B cell (primary cell): ENCODE measurements at regions not wholly inside any gene's neighbourhood (a gene's known extent, or its start where the extent isn't known, plus 50 kb on each side); places are given as distances from the start of the nearest gene placed in this dataset.

Experiments used
- CTCF ChIP-seq: fragments of 200-600 bp; IDR thresholded peaks from one replicate; pipeline ENCODE4 v1.8.0; 2022; ENCODE audit warnings: antibody characterized with exemption, mild to moderate bottlenecking
- EZH2 ChIP-seq: IDR thresholded peaks from 2 replicates; pipeline ENCODE4 v1.6.1; 2012; ENCODE audit warnings: borderline replicate concordance, low read depth, mild to moderate bottlenecking, moderate library complexity, low read length; ENCODE audit not compliant: insufficient read depth, poor library complexity, severe bottlenecking

- TF ChIP-seq CTCF: no peak
- TF ChIP-seq EZH2: no peak
These were observed 76.0 kb upstream of the GPR12 start for GRCh38 chr13:26836626-26837025.
